ENCODE measurements at regions not wholly inside any gene's neighbourhood (a gene's known extent, or its start where the extent isn't known, plus 50 kb on each side); places are given as distances from the start of the nearest gene placed in this dataset.

GRCh38 chr2:175805442-175806124 is 196.5 kb downstream of the LNPK start:
- TF ChIP-seq, protein P1, sequence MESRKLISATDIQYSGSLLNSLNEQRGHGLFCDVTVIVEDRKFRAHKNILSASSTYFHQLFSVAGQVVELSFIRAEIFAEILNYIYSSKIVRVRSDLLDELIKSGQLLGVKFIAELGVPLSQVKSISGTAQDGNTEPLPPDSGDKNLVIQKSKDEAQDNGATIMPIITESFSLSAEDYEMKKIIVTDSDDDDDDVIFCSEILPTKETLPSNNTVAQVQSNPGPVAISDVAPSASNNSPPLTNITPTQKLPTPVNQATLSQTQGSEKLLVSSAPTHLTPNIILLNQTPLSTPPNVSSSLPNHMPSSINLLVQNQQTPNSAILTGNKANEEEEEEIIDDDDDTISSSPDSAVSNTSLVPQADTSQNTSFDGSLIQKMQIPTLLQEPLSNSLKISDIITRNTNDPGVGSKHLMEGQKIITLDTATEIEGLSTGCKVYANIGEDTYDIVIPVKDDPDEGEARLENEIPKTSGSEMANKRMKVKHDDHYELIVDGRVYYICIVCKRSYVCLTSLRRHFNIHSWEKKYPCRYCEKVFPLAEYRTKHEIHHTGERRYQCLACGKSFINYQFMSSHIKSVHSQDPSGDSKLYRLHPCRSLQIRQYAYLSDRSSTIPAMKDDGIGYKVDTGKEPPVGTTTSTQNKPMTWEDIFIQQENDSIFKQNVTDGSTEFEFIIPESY (IDR thresholded peaks at IDR 0.05; ENCODE audit: extremely low read depth, insufficient replicate concordance, low read length), result no peak
- TF ChIP-seq, protein P2, sequence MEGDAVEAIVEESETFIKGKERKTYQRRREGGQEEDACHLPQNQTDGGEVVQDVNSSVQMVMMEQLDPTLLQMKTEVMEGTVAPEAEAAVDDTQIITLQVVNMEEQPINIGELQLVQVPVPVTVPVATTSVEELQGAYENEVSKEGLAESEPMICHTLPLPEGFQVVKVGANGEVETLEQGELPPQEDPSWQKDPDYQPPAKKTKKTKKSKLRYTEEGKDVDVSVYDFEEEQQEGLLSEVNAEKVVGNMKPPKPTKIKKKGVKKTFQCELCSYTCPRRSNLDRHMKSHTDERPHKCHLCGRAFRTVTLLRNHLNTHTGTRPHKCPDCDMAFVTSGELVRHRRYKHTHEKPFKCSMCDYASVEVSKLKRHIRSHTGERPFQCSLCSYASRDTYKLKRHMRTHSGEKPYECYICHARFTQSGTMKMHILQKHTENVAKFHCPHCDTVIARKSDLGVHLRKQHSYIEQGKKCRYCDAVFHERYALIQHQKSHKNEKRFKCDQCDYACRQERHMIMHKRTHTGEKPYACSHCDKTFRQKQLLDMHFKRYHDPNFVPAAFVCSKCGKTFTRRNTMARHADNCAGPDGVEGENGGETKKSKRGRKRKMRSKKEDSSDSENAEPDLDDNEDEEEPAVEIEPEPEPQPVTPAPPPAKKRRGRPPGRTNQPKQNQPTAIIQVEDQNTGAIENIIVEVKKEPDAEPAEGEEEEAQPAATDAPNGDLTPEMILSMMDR (IDR thresholded peaks at IDR 0.05 in 2 of 3, conservative IDR thresholded peaks at IDR 0.05 in 1 of 3; ENCODE audit: borderline replicate concordance in 1 of 3, insufficient read depth in 1 of 3, low read depth in 2 of 3, low read length in 2 of 3), result no peak
- TF ChIP-seq, protein P3, sequence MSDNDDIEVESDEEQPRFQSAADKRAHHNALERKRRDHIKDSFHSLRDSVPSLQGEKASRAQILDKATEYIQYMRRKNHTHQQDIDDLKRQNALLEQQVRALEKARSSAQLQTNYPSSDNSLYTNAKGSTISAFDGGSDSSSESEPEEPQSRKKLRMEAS (IDR thresholded peaks at IDR 0.05), result no peak
- no peak for TF ChIP-seq SP1 (IDR thresholded peaks at IDR 0.05; ENCODE audit: low read depth)
- no peak for TF ChIP-seq ZFX (IDR thresholded peaks at IDR 0.05)
- TF ChIP-seq SRF (IDR thresholded peaks at IDR 0.05; ENCODE audit: low read depth), result no peak
- TF ChIP-seq EZH2 (IDR thresholded peaks at IDR 0.05), result no peak
- no peak for TF ChIP-seq ELF1 (IDR thresholded peaks at IDR 0.05; ENCODE audit: borderline replicate concordance, low read depth)
- TF ChIP-seq CBX3 (IDR thresholded peaks at IDR 0.05; ENCODE audit: low read depth), result no peak
- no peak for TF ChIP-seq YY1 (IDR thresholded peaks at IDR 0.05; ENCODE audit: extremely low read depth, insufficient replicate concordance, low read depth, low read length)
- TF ChIP-seq POLR2A (IDR thresholded peaks at IDR 0.05; ENCODE audit: borderline replicate concordance, extremely low read depth, insufficient read depth, insufficient read length), result no peak
- no peak for TF ChIP-seq ZNF274 (IDR thresholded peaks at IDR 0.05; ENCODE audit: low read depth, low read length)
- TF ChIP-seq EZH2phosphoT487 (IDR thresholded peaks at IDR 0.05; ENCODE audit: borderline replicate concordance), result no peak
